Epithelial cell of proximal tubule (primary cell): ENCODE measurements at regions not wholly inside any gene's neighbourhood (a gene's known extent, or its start where the extent isn't known, plus 50 kb on each side); places are given as distances from the start of the nearest gene placed in this dataset.

ENCODE experiments used
- DNase-seq: peaks from one replicate; pipeline ENCODE4 v3.0.0-alpha.2; 2011; ENCODE audit warnings: low read depth
- H3K4me3 ChIP-seq: 2 replicates; pipeline ENCODE4 v1.5.1; 2011; ENCODE audit warnings: low read depth, mild to moderate bottlenecking, low read length
- TF ChIP-seq, protein P1 (sequence below): conservative IDR thresholded peaks from 2 replicates; pipeline ENCODE4 v1.5.1; 2012; ENCODE audit warnings: low read depth, mild to moderate bottlenecking, low read length

DNA sequence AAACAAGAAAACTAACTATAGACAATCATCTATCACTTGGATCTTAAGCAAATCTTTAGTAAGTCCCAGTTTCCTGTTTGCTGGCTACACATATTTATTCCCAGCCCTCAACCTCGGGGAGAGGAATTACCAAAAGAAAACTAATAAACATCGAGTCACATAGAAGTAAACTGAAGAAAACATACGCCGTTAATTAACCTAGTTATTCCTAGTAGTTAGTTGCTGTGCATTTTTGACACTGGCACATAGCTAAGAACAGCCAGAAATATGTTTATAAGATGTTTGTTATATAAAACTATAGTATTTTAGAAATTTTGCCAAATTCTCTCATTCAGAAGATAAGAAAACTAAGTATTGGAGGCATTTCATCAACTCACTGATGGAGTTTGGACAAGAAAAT, 407.2 kb upstream of the ARHGEF26 start:
- no peak overlapping the region for H3K4me3 ChIP-seq
- TF ChIP-seq, protein P1, sequence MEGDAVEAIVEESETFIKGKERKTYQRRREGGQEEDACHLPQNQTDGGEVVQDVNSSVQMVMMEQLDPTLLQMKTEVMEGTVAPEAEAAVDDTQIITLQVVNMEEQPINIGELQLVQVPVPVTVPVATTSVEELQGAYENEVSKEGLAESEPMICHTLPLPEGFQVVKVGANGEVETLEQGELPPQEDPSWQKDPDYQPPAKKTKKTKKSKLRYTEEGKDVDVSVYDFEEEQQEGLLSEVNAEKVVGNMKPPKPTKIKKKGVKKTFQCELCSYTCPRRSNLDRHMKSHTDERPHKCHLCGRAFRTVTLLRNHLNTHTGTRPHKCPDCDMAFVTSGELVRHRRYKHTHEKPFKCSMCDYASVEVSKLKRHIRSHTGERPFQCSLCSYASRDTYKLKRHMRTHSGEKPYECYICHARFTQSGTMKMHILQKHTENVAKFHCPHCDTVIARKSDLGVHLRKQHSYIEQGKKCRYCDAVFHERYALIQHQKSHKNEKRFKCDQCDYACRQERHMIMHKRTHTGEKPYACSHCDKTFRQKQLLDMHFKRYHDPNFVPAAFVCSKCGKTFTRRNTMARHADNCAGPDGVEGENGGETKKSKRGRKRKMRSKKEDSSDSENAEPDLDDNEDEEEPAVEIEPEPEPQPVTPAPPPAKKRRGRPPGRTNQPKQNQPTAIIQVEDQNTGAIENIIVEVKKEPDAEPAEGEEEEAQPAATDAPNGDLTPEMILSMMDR: no peak
- no peak for DNase-seq

DNA sequence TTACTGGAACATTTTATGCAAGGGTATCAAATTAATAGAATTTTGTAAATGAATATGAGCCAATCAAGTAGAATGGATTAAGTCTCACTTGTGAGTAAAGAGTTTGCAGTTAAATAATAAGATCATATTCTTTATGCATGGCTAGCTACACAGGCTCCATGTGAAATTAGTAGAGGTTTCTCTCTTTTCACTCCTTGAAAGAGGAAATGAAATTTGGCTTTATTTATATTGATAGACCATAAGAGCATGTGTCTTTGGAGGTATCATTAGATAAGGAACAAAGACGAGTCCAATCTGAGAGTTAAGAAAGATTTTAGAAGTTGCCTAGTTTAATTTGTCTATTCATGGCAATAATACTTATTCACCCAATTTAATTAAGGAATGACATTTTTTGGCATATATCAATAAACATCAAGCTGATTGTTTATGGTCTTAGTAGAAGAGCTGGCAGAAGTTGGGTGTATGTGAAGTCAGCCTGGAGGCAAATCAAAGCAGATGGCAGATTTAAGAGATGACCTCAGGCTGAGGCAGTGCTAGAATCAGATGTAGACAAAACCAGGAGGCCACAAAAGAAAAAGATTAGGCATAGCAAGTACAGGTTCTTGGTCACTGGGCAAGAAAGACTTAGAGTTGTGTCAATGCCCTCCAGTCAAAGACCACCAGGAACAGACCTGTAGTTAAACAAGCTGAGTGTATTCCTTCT, 406.5 kb upstream of the ARHGEF26 start:
- TF ChIP-seq, protein P1: no peak
- H3K4me3 ChIP-seq: no peak overlapping the region
- no peak for DNase-seq

DNA sequence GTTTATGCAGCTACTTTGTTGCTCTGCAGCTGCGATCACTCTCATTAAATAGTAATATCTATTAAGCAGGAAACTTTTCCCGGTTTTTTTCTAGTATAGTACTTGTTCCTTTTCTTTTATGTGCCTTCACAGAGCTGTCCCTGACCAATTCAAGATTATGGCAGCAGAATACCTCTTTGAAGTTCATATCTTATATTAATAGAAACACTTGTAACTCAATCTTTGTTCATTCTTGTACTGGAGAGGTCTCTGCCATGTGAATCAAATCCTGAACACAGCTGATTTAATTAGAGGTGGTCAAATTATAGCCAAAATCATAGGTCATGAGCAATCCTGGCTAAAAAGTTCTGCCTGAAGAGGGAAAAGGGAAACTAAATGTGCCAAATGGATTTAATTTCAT, 399.0 kb upstream of the ARHGEF26 start:
- TF ChIP-seq, protein P1: no peak
- no peak overlapping the region for H3K4me3 ChIP-seq
- no peak for DNase-seq

DNA sequence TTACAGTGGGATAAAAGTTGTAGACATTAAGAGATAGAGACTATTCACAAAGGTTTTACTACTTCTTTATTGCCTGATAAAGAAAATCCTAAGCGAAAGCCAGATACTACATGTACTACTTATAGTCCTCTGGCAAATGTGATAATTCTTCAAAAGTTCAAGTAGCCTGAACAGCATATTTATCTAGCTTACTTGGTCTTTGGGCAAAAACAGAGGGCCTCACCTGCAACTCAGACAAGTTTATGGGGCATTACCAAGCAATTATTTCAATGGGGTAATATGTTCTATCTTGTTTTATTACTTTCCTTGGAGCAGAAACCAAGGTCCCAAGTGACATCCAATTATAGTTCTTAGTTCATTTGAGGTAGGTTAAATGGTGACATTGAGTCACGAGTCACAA, 390.1 kb upstream of the ARHGEF26 start:
- TF ChIP-seq, protein P1: no peak
- no peak overlapping the region for H3K4me3 ChIP-seq
- DNase-seq: no peak

DNA sequence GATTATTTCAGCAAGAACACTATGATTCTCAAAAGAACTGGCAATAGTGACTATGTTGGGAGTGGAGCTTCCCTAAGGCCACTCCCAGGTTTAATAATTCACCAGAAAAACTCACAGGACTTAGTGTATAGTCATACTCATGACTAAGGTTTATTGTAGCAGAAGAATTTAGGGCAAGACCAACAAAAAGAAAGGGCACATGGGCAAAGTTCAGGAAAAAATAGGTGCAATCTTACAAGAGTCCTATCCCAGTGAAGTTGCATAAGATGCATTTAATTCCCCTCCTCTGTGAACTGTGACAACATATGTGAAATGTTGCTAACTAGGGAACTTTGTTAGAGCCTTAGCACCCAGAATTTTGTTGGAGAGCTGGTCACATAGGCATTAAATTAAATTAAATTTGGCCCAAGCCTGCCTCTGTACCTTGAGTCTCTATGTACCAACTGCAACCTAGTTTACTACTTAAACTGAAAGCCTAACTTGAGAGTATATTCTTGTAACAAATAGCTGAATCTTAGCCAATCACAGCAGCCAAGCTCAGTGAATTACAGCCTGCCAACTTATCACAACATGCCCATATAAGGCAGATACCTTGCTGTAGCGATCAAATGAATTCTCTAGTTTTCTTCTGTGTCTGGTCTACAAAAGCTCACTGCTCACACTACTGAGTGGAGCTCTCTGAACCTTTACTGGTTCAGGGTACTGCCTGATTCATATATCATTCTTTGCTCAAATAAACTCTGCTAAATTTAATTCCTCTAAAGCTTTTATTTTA, 386.2 kb upstream of the ARHGEF26 start:
- TF ChIP-seq, protein P1: no peak
- H3K4me3 ChIP-seq: no peak overlapping the region
- peak; percentile 98 for DNase-seq

DNA sequence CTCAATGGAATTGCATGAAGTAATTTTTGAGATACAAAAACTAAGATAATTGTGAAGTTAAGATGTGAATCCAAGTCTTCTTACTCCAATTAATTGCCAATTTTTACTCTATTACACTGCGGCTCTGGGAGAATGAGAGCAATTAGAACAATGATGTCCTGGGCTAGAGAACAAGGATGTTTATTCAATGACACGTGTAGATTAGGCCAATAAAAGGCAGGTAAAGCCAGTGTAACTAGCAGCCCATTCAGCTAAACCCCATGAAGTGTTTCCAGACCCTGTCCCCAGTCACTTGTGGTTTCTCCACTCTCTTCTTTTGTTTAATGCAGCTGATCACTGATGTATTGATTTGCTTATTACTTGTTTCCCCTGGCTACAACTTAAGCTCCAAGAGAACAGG, 381.1 kb upstream of the ARHGEF26 start:
- DNase-seq: no peak
- no peak overlapping the region for H3K4me3 ChIP-seq
- TF ChIP-seq, protein P1: no peak

DNA sequence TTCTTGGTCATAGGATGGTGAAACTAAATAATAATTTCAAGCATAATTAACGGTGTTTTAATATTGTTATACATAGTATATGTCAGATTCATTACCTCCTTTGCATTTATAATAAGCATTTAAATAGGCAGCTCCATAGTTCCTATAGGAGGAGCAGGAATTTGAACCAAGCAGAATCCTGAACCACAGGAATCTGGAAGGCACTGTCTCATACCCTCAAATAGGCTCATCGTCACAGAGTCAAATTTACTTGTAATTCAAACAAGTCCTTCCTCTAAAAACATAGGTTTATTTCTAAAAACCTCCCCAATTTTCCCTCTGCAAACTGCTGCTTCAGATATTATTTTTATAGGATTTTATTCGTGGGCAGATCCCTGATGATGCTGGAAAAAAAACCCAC, 376.3 kb upstream of the ARHGEF26 start:
- H3K4me3 ChIP-seq: no peak overlapping the region
- TF ChIP-seq, protein P1: no peak
- no peak for DNase-seq
